GM06990 (cell line): ENCODE measurements at regions not wholly inside any gene's neighbourhood (a gene's known extent, or its start where the extent isn't known, plus 50 kb on each side); places are given as distances from the start of the nearest gene placed in this dataset.

ENCODE experiments used
- DNase-seq: peaks from one replicate; pipeline ENCODE4 v3.0.0-alpha.2; 2011; ENCODE audit not compliant: insufficient read length; ENCODE audit errors: extremely low read depth
- H3K27me3 ChIP-seq: replicated peaks from 2 replicates; pipeline ENCODE4 v1.6.0; 2011; ENCODE audit warnings: low read length; ENCODE audit not compliant: control insufficient read depth, insufficient read depth
- H3K36me3 ChIP-seq: 2 replicates; pipeline ENCODE4 v1.5.1; 2011; ENCODE audit warnings: low read length; ENCODE audit not compliant: control insufficient read depth, insufficient read depth
- H3K4me3 ChIP-seq: replicated peaks from 2 replicates; pipeline ENCODE4 v1.5.1; 2011; ENCODE audit warnings: low read depth, mild to moderate bottlenecking, control low read depth, low read length
- TF ChIP-seq, protein P1 (sequence below): IDR thresholded peaks from 2 replicates; pipeline ENCODE4 v1.5.1; 2011; ENCODE audit warnings: low read length, control low read depth, mild to moderate bottlenecking, inconsistent platforms; ENCODE audit not compliant: insufficient read depth, poor library complexity, severe bottlenecking

DNA sequence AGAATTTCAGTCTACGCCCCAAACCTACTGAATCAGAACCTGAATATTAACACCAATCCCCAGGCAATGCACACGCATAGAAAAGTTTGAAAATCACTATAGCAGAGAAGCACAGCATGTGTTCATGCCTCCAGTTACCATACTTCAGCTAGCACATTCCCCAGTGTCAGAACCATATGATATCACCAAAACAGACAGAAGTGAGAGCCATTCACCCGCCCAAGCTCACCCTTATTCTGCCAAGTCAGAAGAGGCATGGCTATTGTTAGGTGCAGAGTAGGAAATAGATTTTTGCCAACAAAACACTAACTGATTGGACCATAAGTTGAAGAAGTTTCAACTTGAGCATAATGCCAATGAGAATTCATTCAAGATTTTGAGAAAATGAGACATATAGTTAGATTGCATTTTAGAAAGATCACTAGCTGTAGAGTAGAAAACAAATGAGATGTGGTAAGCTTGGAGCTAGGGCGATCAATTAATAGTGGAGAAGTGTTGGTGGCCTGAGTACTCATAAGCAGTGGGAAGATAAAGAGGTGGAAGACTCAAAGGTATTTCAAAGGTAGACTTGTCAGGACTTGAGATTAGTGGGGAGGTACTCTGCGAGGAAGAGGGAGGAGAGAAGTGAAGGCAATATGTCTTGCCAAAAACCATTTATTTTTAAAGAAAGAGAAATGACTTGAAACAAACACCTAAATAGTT, 492.4 kb downstream of the SUCLA2 start:
- H3K36me3 ChIP-seq, result no peaks in the 10 kb centered on the region
- DNase-seq, result no peak
- no peaks in the 10 kb centered on the region for H3K27me3 ChIP-seq
- TF ChIP-seq, protein P1, sequence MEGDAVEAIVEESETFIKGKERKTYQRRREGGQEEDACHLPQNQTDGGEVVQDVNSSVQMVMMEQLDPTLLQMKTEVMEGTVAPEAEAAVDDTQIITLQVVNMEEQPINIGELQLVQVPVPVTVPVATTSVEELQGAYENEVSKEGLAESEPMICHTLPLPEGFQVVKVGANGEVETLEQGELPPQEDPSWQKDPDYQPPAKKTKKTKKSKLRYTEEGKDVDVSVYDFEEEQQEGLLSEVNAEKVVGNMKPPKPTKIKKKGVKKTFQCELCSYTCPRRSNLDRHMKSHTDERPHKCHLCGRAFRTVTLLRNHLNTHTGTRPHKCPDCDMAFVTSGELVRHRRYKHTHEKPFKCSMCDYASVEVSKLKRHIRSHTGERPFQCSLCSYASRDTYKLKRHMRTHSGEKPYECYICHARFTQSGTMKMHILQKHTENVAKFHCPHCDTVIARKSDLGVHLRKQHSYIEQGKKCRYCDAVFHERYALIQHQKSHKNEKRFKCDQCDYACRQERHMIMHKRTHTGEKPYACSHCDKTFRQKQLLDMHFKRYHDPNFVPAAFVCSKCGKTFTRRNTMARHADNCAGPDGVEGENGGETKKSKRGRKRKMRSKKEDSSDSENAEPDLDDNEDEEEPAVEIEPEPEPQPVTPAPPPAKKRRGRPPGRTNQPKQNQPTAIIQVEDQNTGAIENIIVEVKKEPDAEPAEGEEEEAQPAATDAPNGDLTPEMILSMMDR, result no peak
- no peak overlapping the region for H3K4me3 ChIP-seq

- DNase-seq, result no peak
- Histone ChIP-seq H3K36me3 (no peaks in the 10 kb centered on the region), H3K4me3 (no peak overlapping the region), H3K27me3 (no peaks in the 10 kb centered on the region)
- TF ChIP-seq, protein P1, result no peak
These were observed 497.6 kb downstream of the SUCLA2 start for GRCh38 chr13:47503475-47503874.

- TF ChIP-seq, protein P1, result no peak
- no peak for DNase-seq
- H3K4me3 ChIP-seq, result no peak overlapping the region
- H3K27me3 ChIP-seq, result no peaks in the 10 kb centered on the region
- no peaks in the 10 kb centered on the region for H3K36me3 ChIP-seq
These were observed 498.9 kb downstream of the SUCLA2 start for GRCh38 chr13:47502166-47502565.

GRCh38 chr13:47499358-47500150, 501.5 kb downstream of the SUCLA2 start:
- H3K27me3 ChIP-seq, result no peaks in the 10 kb centered on the region
- H3K36me3 ChIP-seq, result no peaks in the 10 kb centered on the region
- no peak overlapping the region for H3K4me3 ChIP-seq
- DNase-seq, result no peak
- TF ChIP-seq, protein P1, result no peak

DNA sequence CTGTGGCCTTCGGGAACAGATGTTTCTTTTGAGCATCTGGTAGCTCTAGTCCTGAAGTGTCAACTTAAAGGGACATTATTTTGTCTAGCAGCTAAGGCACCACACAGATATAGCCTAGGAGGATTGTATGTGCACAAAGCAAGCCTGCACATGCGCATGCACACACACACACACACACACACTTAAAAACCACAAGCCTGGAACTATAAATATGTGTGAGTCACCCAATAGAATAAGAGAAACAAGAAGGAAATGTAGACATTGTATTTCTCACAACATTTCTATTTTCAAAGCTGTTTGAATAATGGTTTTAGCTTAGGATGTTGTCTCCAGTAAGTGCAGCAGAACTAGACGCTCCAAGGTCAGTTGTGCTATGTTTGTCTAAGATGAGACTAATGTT, 516.5 kb downstream of the SUCLA2 start:
- TF ChIP-seq, protein P1, result no peak
- Histone ChIP-seq H3K4me3 (no peak overlapping the region), H3K27me3 (no peaks in the 10 kb centered on the region), H3K36me3 (no peaks in the 10 kb centered on the region)
- DNase-seq, result no peak

DNA sequence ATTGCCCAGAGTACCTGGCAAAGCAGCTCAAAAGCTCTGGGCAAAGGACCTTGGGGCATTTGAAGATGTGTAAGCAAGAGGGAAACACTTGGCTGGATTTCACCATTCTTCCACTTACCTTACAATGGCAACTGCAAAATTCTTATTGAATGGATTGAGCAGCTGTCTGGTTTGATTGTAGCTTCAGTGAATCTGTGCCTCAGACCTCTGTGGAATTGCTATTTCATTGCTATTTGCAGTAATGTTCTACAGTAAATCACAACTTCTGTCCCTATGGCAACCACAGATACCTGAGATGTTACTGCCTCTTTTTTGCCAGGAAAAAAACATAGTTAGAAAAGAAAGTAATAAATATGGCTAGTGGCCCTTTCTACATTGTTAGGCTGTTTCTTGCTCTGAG, 519.5 kb downstream of the SUCLA2 start:
- no peak for DNase-seq
- TF ChIP-seq, protein P1, result no peak
- no peaks in the 10 kb centered on the region for H3K27me3 ChIP-seq

More for the DNA sequence above, 519.5 kb downstream of the SUCLA2 start:
- Histone ChIP-seq H3K4me3 (no peak overlapping the region), H3K36me3 (no peaks in the 10 kb centered on the region)
